SK-N-SH (cell line): ENCODE measurements at regions not wholly inside any gene's neighbourhood (a gene's known extent, or its start where the extent isn't known, plus 50 kb on each side); places are given as distances from the start of the nearest gene placed in this dataset.
"Not testable (repeated sequence)": the region's sequence is repeated elsewhere in the genome, so short reads cannot be mapped to it uniquely, and the experiment has no call there.

Experiments
- CTCF ChIA-PET: fragments of 300-600, 350-600 bp; formaldehyde crosslinking; extraction: SDS; loops from one replicate; lab custom pipeline; 2021; lab: Yijun Ruan, JAX
- POLR2A ChIA-PET: fragments of 350-600 bp; sonication (Branson Sonifier 250); formaldehyde crosslinking; extraction: SDS; loops from one replicate; lab custom pipeline; 2020; ENCODE audit warnings: antibody characterized with exemption, inconsistent platforms; lab: Yijun Ruan, JAX
- DNase-seq: peaks from one replicate; pipeline ENCODE4 v3.0.0; 2012
- H2AFZ ChIP-seq: fragments of 200-600 bp; sonication (generic); 2 replicates; pipeline ENCODE4 v1.8.1; 2016; ENCODE audit warnings: antibody characterized with exemption, mild to moderate bottlenecking, low read depth
- H3F3A ChIP-seq: fragments of 200-600 bp; sonication (generic); replicated peaks from 2 replicates; pipeline ENCODE3; 2016; ENCODE audit warnings: antibody characterized with exemption, mild to moderate bottlenecking; ENCODE audit not compliant: insufficient read depth
- H3K27ac ChIP-seq, 2 experiments: fragments of 200-500 bp in 1 of 2; fragments of 200-600 bp in 1 of 2; sonication (Bioruptor generic) in 1 of 2; sonication (generic), shearing (Covaris generic) in 1 of 2; 2 replicates each; pipeline versions ENCODE4 v1.5.1 to v1.6.1; 2014 to 2016; ENCODE audit warnings: low read depth in 2 of 2, inconsistent platforms in 1 of 2, low read length in 1 of 2, mild to moderate bottlenecking in 1 of 2, mixed read lengths in 1 of 2
- H3K27me3 ChIP-seq: fragments of 200-600 bp; sonication (generic), shearing (Covaris generic); 2 replicates; pipeline ENCODE4 v1.6.1; 2016; ENCODE audit warnings: mixed run types; ENCODE audit not compliant: insufficient read depth
- H3K36me3 ChIP-seq, 2 experiments: fragments of 200-500 bp in 1 of 2; fragments of 200-600 bp in 1 of 2; sonication (Bioruptor generic) in 1 of 2; sonication (generic) in 1 of 2; replicated peaks in 1 of 2; 2 replicates each; pipeline versions ENCODE3 to v1.5.1; 2014 to 2016; ENCODE audit warnings: low read length in 1 of 2, mild to moderate bottlenecking in 1 of 2; ENCODE audit not compliant: insufficient read depth in 2 of 2, control insufficient read depth in 1 of 2
- H3K4me1 ChIP-seq, 2 experiments: fragments of 200-500 bp in 1 of 2; fragments of 200-600 bp in 1 of 2; sonication (Bioruptor generic) in 1 of 2; sonication (generic), shearing (Covaris generic) in 1 of 2; 2 replicates each; pipeline versions ENCODE4 v1.5.1 to v1.6.1; 2014 to 2016; ENCODE audit warnings: low read depth in 1 of 2, low read length in 1 of 2, mixed run types in 1 of 2; ENCODE audit not compliant: insufficient read depth in 2 of 2, control insufficient read depth in 1 of 2
- H3K4me2 ChIP-seq: fragments of 200-600 bp; sonication (generic), shearing (Covaris generic); 2 replicates; pipeline ENCODE4 v1.6.1; 2017; ENCODE audit warnings: mixed run types
- H3K4me3 ChIP-seq, 2 experiments: fragments of 200-500 bp in 1 of 2; fragments of 200-600 bp in 1 of 2; sonication (Bioruptor generic) in 1 of 2; sonication (generic), shearing (Covaris generic) in 1 of 2; 2 replicates each; pipeline versions ENCODE4 v1.5.1 to v1.8.1; 2014 to 2016; ENCODE audit warnings: low read depth in 2 of 2, inconsistent platforms in 1 of 2, low read length in 1 of 2, mild to moderate bottlenecking in 1 of 2, mixed read lengths in 1 of 2, moderate library complexity in 1 of 2
- H3K79me2 ChIP-seq: fragments of 200-600 bp; sonication (generic); 2 replicates; pipeline ENCODE4 v1.8.1; 2017; ENCODE audit warnings: mild to moderate bottlenecking; ENCODE audit not compliant: insufficient read depth
- H3K9ac ChIP-seq: fragments of 200-600 bp; sonication (generic); 2 replicates; pipeline ENCODE4 v1.6.1; 2017; ENCODE audit warnings: mixed run types
- H3K9me2 ChIP-seq: fragments of 200-600 bp; sonication (generic); 2 replicates; pipeline ENCODE4 v1.6.1; 2017; ENCODE audit warnings: mixed run types
- H3K9me3 ChIP-seq: fragments of 200-600 bp; sonication (generic); 2 replicates; pipeline ENCODE4 v1.6.1; 2017; ENCODE audit warnings: mixed run types, mild to moderate bottlenecking, moderate library complexity
- H4K20me1 ChIP-seq: fragments of 200-600 bp; sonication (generic); 2 replicates; pipeline ENCODE4 v1.6.1; 2017; ENCODE audit warnings: mild to moderate bottlenecking, mixed run types; ENCODE audit not compliant: insufficient read depth
- MEF2A ChIP-seq: IDR thresholded peaks from 2 replicates; pipeline ENCODE4 v1.4.0; 2012; ENCODE audit warnings: low read depth, borderline replicate concordance
- NRF1 ChIP-seq: IDR thresholded peaks from 2 replicates; pipeline ENCODE4 v1.6.1; 2012; ENCODE audit warnings: low read depth, mild to moderate bottlenecking, low read length
- USF1 ChIP-seq: IDR thresholded peaks from 2 replicates; pipeline ENCODE4 v1.4.0; 2012; ENCODE audit warnings: low read depth, borderline replicate concordance
- WGBS: methylation state at CpG from one replicate; pipeline ENCODE4 v1.1.6; 2017; ENCODE audit warnings: low lambda C conversion rate; 5-methylcytosine and 5-hydroxymethylcytosine counted together
- TF ChIP-seq, protein P1 (sequence below): fragments of 150-350 bp; IDR thresholded peaks from 2 replicates; pipeline ENCODE4 v1.6.1; 2016; ENCODE audit warnings: mild to moderate bottlenecking, low read depth, low read length
- TF ChIP-seq, protein P2 (sequence below): IDR thresholded peaks from 2 replicates; pipeline ENCODE4 v1.6.1; 2012; ENCODE audit warnings: mild to moderate bottlenecking, low read depth, low read length, moderate library complexity

DNA sequence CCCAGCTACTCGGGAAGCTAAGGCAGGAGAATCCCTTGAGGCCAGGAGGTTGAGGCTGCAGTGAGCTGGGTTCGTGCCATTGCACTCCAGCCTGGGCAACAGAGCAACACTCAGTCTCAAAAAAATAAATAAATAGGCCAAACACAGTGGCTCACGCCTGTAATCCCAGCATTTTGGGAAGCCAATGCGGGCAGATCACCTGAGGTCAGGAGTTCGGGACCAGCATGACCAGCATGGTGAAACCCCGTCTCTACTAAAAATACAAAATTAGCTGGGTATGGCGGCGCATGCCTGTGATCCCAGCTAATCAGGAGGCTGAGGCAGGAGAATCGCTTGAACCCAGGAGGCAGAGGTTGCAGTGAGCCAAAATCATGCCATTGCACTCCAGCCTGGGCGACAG, 145.6 kb downstream of the ALDH8A1 start:
- H4K20me1 ChIP-seq, H3K4me2 ChIP-seq, DNase-seq, POLR2A ChIA-PET, H3K36me3 ChIP-seq, H3K79me2 ChIP-seq, H3K27ac ChIP-seq, H3K9me2 ChIP-seq, H3F3A ChIP-seq, H3K4me3 ChIP-seq, H2AFZ ChIP-seq, H3K9me3 ChIP-seq, H3K9ac ChIP-seq, H3K27me3 ChIP-seq: not testable (repeated sequence)
- H3K4me1 ChIP-seq: peaks cover 0 to 14% of the 10 kb centered on the region in 2 experiments; a peak in 2 of 4 replicates
- CTCF ChIA-PET: interaction anchor here (0.9 to 1.4 kb wide), 2 partner anchors 35 to 164 kb away, joined by 3 to 4 read pairs; no protein-coding TSS in a partner anchor
- WGBS: 91% methylated on average over 10 of the region's 10 CpGs

DNA sequence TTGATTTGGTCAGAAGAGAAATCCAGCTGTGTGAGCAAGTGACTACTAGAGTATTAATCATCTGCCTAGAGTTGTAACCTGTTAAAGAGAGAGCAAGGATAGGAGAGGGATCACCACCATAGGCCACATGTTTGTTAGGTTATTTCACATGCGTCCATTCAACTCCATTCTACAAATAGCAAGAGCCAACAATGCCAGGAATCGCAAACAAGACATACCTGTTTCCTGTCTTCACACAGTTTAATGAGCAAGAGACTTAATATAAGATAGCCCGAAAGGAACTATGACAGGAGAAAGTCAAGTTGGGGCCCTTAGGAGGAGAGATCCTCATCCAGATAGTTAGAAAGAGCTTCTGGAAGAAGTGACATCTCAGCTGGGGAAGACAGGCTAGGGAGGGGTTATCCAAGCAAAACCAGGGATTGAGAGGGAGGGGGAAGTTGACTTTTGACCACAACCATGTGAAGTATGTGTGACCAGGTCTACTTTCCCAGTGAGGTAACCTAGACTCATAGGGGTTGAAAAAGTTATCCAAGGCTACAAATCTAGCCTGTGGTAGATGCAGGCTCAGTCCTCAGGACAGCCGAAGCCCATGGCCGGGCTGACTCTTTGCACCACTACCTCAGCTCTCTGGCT, 147.4 kb downstream of the ALDH8A1 start:
- DNase-seq: no peak
- Histone ChIP-seq H3K9me3 (no peaks in the 10 kb centered on the region), H3K27ac (no peak overlapping the region), H3K79me2 (no peaks in the 10 kb centered on the region), H3K27me3 (no peaks in the 10 kb centered on the region), H3F3A (no peaks in the 10 kb centered on the region), H3K36me3 (no peaks in the 10 kb centered on the region), H3K4me3 (no peak overlapping the region), H3K4me2 (no peak overlapping the region), H3K9me2 (no peaks in the 10 kb centered on the region), H3K4me1 (peaks cover 0 to 14% of the 10 kb centered on the region in 2 experiments; a peak in 2 of 4 replicates), H4K20me1 (no peaks in the 10 kb centered on the region), H2AFZ (peak overlapping the region; percentile 55; the same call in 1 of the 2 replicates), H3K9ac (no peak overlapping the region)
- CTCF ChIA-PET: interaction anchor here (0.7 kb wide), 1 partner anchor 749 kb away, joined by 4 read pairs; no protein-coding TSS in a partner anchor
- POLR2A ChIA-PET: no interaction called here
- WGBS: 70% methylated on average over 3 of the region's 5 CpGs
- TF ChIP-seq, protein P1, sequence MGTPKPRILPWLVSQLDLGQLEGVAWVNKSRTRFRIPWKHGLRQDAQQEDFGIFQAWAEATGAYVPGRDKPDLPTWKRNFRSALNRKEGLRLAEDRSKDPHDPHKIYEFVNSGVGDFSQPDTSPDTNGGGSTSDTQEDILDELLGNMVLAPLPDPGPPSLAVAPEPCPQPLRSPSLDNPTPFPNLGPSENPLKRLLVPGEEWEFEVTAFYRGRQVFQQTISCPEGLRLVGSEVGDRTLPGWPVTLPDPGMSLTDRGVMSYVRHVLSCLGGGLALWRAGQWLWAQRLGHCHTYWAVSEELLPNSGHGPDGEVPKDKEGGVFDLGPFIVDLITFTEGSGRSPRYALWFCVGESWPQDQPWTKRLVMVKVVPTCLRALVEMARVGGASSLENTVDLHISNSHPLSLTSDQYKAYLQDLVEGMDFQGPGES: no peak
- TF ChIP-seq MEF2A: no peak
- TF ChIP-seq USF1: no peak
- no peak for TF ChIP-seq NRF1
- TF ChIP-seq, protein P2, sequence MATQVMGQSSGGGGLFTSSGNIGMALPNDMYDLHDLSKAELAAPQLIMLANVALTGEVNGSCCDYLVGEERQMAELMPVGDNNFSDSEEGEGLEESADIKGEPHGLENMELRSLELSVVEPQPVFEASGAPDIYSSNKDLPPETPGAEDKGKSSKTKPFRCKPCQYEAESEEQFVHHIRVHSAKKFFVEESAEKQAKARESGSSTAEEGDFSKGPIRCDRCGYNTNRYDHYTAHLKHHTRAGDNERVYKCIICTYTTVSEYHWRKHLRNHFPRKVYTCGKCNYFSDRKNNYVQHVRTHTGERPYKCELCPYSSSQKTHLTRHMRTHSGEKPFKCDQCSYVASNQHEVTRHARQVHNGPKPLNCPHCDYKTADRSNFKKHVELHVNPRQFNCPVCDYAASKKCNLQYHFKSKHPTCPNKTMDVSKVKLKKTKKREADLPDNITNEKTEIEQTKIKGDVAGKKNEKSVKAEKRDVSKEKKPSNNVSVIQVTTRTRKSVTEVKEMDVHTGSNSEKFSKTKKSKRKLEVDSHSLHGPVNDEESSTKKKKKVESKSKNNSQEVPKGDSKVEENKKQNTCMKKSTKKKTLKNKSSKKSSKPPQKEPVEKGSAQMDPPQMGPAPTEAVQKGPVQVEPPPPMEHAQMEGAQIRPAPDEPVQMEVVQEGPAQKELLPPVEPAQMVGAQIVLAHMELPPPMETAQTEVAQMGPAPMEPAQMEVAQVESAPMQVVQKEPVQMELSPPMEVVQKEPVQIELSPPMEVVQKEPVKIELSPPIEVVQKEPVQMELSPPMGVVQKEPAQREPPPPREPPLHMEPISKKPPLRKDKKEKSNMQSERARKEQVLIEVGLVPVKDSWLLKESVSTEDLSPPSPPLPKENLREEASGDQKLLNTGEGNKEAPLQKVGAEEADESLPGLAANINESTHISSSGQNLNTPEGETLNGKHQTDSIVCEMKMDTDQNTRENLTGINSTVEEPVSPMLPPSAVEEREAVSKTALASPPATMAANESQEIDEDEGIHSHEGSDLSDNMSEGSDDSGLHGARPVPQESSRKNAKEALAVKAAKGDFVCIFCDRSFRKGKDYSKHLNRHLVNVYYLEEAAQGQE: no peak
